Liver (tissue), 2 donors: ENCODE measurements at regions not wholly inside any gene's neighbourhood (a gene's known extent, or its start where the extent isn't known, plus 50 kb on each side); places are given as distances from the start of the nearest gene placed in this dataset.

Experiments
- YY1 ChIP-seq: IDR thresholded peaks from 2 replicates; pipeline ENCODE4 v1.6.1; 2016; ENCODE audit warnings: antibody characterized with exemption, mild to moderate bottlenecking
- TF ChIP-seq, protein P1 (sequence below): fragments of 150-350 bp; IDR thresholded peaks from 2 replicates; pipeline ENCODE4 v1.5.1; 2017; ENCODE audit warnings: improper control_type of control experiment, low read depth, low read length; ENCODE audit not compliant: missing input control
- donor health status: healthy.

DNA sequence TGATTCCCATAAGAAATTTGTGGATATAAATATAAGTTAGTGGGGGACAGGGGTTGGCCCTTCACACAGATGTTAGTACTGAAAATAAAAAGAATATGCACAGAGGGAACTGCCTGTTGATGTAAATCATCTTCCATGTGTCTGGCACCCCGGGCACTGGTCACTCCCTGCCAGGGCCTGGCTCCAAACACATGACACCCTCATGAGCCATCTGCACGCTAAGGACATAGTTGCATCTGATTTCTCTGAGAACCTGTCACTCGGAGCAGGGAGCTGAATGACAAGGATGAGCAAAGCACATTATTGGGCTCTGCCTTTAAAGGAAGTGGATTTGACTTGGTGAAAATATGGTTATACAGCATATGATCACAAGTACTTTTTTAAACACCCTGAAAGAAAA, 66.2 kb upstream of the TSC22D2 start:
- TF ChIP-seq, protein P1, sequence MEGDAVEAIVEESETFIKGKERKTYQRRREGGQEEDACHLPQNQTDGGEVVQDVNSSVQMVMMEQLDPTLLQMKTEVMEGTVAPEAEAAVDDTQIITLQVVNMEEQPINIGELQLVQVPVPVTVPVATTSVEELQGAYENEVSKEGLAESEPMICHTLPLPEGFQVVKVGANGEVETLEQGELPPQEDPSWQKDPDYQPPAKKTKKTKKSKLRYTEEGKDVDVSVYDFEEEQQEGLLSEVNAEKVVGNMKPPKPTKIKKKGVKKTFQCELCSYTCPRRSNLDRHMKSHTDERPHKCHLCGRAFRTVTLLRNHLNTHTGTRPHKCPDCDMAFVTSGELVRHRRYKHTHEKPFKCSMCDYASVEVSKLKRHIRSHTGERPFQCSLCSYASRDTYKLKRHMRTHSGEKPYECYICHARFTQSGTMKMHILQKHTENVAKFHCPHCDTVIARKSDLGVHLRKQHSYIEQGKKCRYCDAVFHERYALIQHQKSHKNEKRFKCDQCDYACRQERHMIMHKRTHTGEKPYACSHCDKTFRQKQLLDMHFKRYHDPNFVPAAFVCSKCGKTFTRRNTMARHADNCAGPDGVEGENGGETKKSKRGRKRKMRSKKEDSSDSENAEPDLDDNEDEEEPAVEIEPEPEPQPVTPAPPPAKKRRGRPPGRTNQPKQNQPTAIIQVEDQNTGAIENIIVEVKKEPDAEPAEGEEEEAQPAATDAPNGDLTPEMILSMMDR, result no peak
- TF ChIP-seq YY1, result no peak
